DND-41 (cell line): ENCODE measurements at regions not wholly inside any gene's neighbourhood (a gene's known extent, or its start where the extent isn't known, plus 50 kb on each side); places are given as distances from the start of the nearest gene placed in this dataset.

Source experiments
- EZH2 ChIP-seq: IDR thresholded peaks from 3 replicates; pipeline ENCODE4 v1.6.1; 2012; ENCODE audit warnings: borderline replicate concordance, low read depth, mild to moderate bottlenecking, moderate library complexity, low read length, inconsistent platforms; ENCODE audit not compliant: severe bottlenecking
- TF ChIP-seq, protein P1 (sequence below): IDR thresholded peaks from 2 replicates; pipeline ENCODE4 v1.5.1; 2012; ENCODE audit warnings: borderline replicate concordance, low read length, moderate library complexity, mild to moderate bottlenecking; ENCODE audit not compliant: poor library complexity, severe bottlenecking; ENCODE audit errors: extremely low read depth

DNA sequence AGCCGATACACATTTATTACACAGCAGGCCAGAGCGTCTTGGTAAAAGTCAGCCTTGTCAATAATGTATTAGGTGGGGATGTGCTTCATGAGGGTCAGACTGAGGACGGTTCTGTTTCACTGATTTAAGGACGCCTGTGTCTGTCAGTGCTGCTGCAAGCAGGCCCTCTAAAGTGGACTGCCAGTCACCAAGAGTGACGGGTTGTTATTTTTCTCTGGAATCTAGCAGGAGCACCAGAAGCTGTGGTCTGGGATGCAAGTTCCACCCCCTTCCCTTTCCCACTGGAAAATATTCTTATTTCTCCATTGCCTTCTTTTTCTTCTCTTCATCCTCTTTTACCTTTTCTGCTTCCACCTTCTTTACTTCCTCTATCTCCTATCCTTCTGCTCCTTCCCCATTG is 191.2 kb upstream of the NCAM1 start:
- TF ChIP-seq, protein P1, sequence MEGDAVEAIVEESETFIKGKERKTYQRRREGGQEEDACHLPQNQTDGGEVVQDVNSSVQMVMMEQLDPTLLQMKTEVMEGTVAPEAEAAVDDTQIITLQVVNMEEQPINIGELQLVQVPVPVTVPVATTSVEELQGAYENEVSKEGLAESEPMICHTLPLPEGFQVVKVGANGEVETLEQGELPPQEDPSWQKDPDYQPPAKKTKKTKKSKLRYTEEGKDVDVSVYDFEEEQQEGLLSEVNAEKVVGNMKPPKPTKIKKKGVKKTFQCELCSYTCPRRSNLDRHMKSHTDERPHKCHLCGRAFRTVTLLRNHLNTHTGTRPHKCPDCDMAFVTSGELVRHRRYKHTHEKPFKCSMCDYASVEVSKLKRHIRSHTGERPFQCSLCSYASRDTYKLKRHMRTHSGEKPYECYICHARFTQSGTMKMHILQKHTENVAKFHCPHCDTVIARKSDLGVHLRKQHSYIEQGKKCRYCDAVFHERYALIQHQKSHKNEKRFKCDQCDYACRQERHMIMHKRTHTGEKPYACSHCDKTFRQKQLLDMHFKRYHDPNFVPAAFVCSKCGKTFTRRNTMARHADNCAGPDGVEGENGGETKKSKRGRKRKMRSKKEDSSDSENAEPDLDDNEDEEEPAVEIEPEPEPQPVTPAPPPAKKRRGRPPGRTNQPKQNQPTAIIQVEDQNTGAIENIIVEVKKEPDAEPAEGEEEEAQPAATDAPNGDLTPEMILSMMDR, result no peak
- TF ChIP-seq EZH2, result no peak
